ENCODE measurements at regions not wholly inside any gene's neighbourhood (a gene's known extent, or its start where the extent isn't known, plus 50 kb on each side); places are given as distances from the start of the nearest gene placed in this dataset.

- Histone ChIP-seq H3K4me1 (ENCODE audit: insufficient read depth) (no peaks in the 10 kb centered on the region), H3K36me3 (no peaks in the 10 kb centered on the region), H3K27me3 (no peaks in the 10 kb centered on the region), H3K27ac (no peak overlapping the region), H3K9me3 (no peaks in the 10 kb centered on the region), H3K4me3 (no peak overlapping the region)
- 88 to 94% (median 94%) methylated on average over 3 of the region's 3 CpGs for WGBS, 3 donors
- DNase-seq = no peak
- intact Hi-C loops (cut with DNase I) = no loop called here
- TF ChIP-seq, protein P1, sequence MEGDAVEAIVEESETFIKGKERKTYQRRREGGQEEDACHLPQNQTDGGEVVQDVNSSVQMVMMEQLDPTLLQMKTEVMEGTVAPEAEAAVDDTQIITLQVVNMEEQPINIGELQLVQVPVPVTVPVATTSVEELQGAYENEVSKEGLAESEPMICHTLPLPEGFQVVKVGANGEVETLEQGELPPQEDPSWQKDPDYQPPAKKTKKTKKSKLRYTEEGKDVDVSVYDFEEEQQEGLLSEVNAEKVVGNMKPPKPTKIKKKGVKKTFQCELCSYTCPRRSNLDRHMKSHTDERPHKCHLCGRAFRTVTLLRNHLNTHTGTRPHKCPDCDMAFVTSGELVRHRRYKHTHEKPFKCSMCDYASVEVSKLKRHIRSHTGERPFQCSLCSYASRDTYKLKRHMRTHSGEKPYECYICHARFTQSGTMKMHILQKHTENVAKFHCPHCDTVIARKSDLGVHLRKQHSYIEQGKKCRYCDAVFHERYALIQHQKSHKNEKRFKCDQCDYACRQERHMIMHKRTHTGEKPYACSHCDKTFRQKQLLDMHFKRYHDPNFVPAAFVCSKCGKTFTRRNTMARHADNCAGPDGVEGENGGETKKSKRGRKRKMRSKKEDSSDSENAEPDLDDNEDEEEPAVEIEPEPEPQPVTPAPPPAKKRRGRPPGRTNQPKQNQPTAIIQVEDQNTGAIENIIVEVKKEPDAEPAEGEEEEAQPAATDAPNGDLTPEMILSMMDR (IDR thresholded peaks at IDR 0.05) = no peak
- TF ChIP-seq POLR2A (IDR thresholded peaks at IDR 0.05) (no peak), EP300 (IDR thresholded peaks at IDR 0.05) (no peak)
Measured at GRCh38 chr3:168558728-168559411, 463.1 kb upstream of the GOLIM4 start.

DNA sequence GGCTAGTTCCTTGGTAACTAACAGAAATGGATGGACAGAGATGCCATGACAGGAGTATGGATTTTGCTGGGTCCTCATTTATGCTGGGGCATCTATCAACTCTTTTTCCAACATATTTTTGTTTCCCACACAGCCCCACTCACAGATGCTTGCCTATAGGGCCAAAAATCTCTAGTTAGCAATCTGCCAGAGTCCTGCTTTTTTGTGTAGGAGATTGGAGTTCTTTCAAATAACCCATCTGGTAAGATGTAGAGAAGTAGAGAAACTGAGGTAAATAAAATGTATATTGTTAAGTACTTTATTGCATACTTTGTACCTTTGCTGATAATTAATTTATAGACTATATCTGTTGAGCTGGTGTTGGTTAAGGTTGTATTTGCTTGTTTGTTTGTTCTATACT lies 456.5 kb upstream of the GOLIM4 start:
- no peaks in the 10 kb centered on the region for H3K9me3 ChIP-seq
- no peaks in the 10 kb centered on the region for H3K36me3 ChIP-seq
- intact Hi-C loops (cut with DNase I) = no loop called here
- H3K4me1 ChIP-seq (ENCODE audit: insufficient read depth) = no peaks in the 10 kb centered on the region
- H3K27ac ChIP-seq = no peak overlapping the region
- DNase-seq = no peak
- TF ChIP-seq, protein P1 (IDR thresholded peaks at IDR 0.05) = no peak
- no peak for TF ChIP-seq EP300 (IDR thresholded peaks at IDR 0.05)
- no peak for TF ChIP-seq POLR2A (IDR thresholded peaks at IDR 0.05)
- no peaks in the 10 kb centered on the region for H3K27me3 ChIP-seq
- no peak overlapping the region for H3K4me3 ChIP-seq

DNA sequence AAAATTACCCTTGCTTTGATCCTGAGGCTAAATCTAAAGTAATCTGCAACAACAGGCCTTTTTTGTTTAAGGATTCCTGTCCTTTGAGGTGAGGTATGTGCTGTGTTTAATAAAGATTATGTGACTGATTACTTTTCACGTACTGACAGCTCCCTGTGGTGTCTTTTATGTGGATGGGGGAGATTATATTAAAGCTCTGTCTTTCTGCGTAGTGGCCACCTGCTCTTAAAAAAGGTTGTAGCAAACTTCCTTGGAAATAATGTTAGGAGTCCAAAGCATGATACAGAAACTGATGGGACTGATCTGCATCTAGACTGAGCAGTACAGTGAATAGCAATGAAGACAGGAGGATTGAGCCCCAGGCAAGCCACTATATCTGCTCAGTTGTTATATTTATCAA lies 453.0 kb upstream of the GOLIM4 start:
- H3K27me3 ChIP-seq = no peaks in the 10 kb centered on the region
- no peak overlapping the region for H3K4me3 ChIP-seq
- intact Hi-C loops (cut with DNase I) = no loop called here
- no peaks in the 10 kb centered on the region for H3K36me3 ChIP-seq
- TF ChIP-seq, protein P1 (IDR thresholded peaks at IDR 0.05) = no peak
- TF ChIP-seq EP300 (IDR thresholded peaks at IDR 0.05) (no peak), POLR2A (IDR thresholded peaks at IDR 0.05) (no peak)
- no peak overlapping the region for H3K27ac ChIP-seq
- no peaks in the 10 kb centered on the region for H3K9me3 ChIP-seq
- no peaks in the 10 kb centered on the region for H3K4me1 ChIP-seq (ENCODE audit: insufficient read depth)
- no peak for DNase-seq
- 76 to 85% (median 77%) methylated on average over 2 of the region's 2 CpGs for WGBS, 3 donors

GRCh38 chr3:168546707-168547106 lies 451.0 kb upstream of the GOLIM4 start:
- H3K27ac ChIP-seq = no peak overlapping the region
- TF ChIP-seq POLR2A (IDR thresholded peaks at IDR 0.05) (no peak), EP300 (IDR thresholded peaks at IDR 0.05) (no peak)
- TF ChIP-seq, protein P1 (IDR thresholded peaks at IDR 0.05) = no peak
- WGBS, 3 donors = 37 to 41% (median 38%) methylated on average over 7 of the region's 7 CpGs
- H3K36me3 ChIP-seq = no peaks in the 10 kb centered on the region
- no peaks in the 10 kb centered on the region for H3K4me1 ChIP-seq (ENCODE audit: insufficient read depth)
- H3K27me3 ChIP-seq = no peaks in the 10 kb centered on the region
- intact Hi-C loops (cut with DNase I) = no loop called here
- no peaks in the 10 kb centered on the region for H3K9me3 ChIP-seq
- no peak overlapping the region for H3K4me3 ChIP-seq
- DNase-seq = no peak

Data from ovary (tissue), 7 donors.